Right lobe of liver (tissue), 6 donors: ENCODE measurements at regions not wholly inside any gene's neighbourhood (a gene's known extent, or its start where the extent isn't known, plus 50 kb on each side); places are given as distances from the start of the nearest gene placed in this dataset.

Experiments used
- ATAC-seq, 4 donors: fragments of 200-7000 bp; cut with Tn5 transposase; one replicate each; pipeline ENCODE4 v1.9.1; 2020; ENCODE audit warnings: mild to moderate bottlenecking in 4 of 4, moderate library complexity in 4 of 4
- DNase-seq, 3 donors: peaks; one replicate each; pipeline ENCODE4 v3.0.0-alpha.2; 2020
- H3K27ac ChIP-seq, 3 donors: fragments of 200-600 bp; one replicate each; pipeline ENCODE4 v1.8.0; 2022
- H3K27me3 ChIP-seq, 2 donors: fragments of 200-600 bp; one replicate each; pipeline ENCODE4 v1.8.0; 2022
- H3K36me3 ChIP-seq, 4 donors: fragments of 200-600 bp; sonication (generic) in 1 of 4; one replicate each; pipeline versions ENCODE4 v1.5.1 to v1.8.0; 2017 to 2022; ENCODE audit warnings: control low read depth in 1 of 4
- H3K4me1 ChIP-seq, 4 donors: fragments of 200-600 bp; sonication (generic) in 1 of 4; one replicate each; pipeline versions ENCODE4 v1.5.1 to v1.8.0; 2017 to 2022; ENCODE audit warnings: control low read depth in 1 of 4
- H3K4me3 ChIP-seq, 3 donors: fragments of 200-600 bp; one replicate each; pipeline ENCODE4 v1.8.0; 2022
- H3K9me3 ChIP-seq, 4 donors: fragments of 200-600 bp; sonication (generic) in 1 of 4; one replicate each; pipeline versions ENCODE4 v1.5.1 to v1.8.0; 2017 to 2022; ENCODE audit warnings: control low read depth in 1 of 4
- POLR2A ChIP-seq: fragments of 450-650 bp; IDR thresholded peaks from one replicate; pipeline ENCODE4 v1.6.1; 2017; ENCODE audit warnings: antibody characterized with exemption, mild to moderate bottlenecking
- WGBS: methylation state at CpG from one replicate; pipeline ENCODE4 v1.1.6; 2018; ENCODE audit warnings: low coverage, low lambda C conversion rate; ENCODE audit not compliant: insufficient coverage; ENCODE audit errors: missing lambda C conversion rate; 5-methylcytosine and 5-hydroxymethylcytosine counted together
- intact Hi-C, 2 donors: fragments of 100-400 bp; cut with DNase I; formaldehyde crosslinking; loops; one replicate each; pipeline versions ENCODE4 v1.11.2 to v1.14.1; 2022
- TF ChIP-seq, protein P1 (sequence below), 4 donors: fragments of 200-600 bp in 3 of 4; fragments of 450-650 bp in 1 of 4; IDR thresholded peaks; one replicate each; pipeline versions ENCODE4 v1.5.1 to v1.8.0; 2016 to 2022; ENCODE audit warnings: antibody characterized with exemption in 4 of 4, mild to moderate bottlenecking in 2 of 4
- donor health status: DM: no; HTN: yes; CAD: no.
- donor health status: DM: no; HTN: no; CAD: no.
- donor health status: DM: no; HTN: no; CAD: no.
- donor health status: DM: no; HTN: yes; CAD: no.
- donor health status: DM: no; HTN: yes; CAD: no.

DNA sequence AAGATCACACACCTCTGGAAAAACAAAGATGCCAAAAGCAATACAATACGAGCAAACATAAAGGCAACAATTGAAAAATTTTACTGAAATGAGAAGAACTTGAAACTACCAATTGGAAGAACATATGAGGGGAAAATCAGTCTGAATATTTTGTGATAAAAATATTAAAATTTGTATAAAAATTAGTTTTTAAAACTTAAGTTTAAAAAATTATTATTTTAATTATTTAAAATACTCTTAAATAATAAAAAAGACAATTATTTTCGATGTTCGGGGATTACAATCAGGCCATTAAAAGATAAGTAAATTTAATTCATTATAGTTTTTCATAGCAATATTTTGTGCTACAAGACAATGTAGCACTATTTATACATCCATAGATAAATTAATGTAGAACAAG lies 1239.3 kb downstream of the AMY1C start:
- H3K27ac ChIP-seq = no peak overlapping the region
- TF ChIP-seq, protein P1, sequence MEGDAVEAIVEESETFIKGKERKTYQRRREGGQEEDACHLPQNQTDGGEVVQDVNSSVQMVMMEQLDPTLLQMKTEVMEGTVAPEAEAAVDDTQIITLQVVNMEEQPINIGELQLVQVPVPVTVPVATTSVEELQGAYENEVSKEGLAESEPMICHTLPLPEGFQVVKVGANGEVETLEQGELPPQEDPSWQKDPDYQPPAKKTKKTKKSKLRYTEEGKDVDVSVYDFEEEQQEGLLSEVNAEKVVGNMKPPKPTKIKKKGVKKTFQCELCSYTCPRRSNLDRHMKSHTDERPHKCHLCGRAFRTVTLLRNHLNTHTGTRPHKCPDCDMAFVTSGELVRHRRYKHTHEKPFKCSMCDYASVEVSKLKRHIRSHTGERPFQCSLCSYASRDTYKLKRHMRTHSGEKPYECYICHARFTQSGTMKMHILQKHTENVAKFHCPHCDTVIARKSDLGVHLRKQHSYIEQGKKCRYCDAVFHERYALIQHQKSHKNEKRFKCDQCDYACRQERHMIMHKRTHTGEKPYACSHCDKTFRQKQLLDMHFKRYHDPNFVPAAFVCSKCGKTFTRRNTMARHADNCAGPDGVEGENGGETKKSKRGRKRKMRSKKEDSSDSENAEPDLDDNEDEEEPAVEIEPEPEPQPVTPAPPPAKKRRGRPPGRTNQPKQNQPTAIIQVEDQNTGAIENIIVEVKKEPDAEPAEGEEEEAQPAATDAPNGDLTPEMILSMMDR (IDR thresholded peaks at IDR 0.05) = no peak
- no peak for TF ChIP-seq POLR2A
- DNase-seq (no peak), ATAC-seq (no peak)
- no peaks in the 10 kb centered on the region for H3K4me1 ChIP-seq
- intact Hi-C loops = no loop called here
- WGBS = 64% methylated on average over 3 of the region's 3 CpGs
- H3K9me3 ChIP-seq = no peaks in the 10 kb centered on the region
- H3K4me3 ChIP-seq = no peak overlapping the region
- H3K27me3 ChIP-seq = no peaks in the 10 kb centered on the region
- H3K36me3 ChIP-seq = no peaks in the 10 kb centered on the region

DNA sequence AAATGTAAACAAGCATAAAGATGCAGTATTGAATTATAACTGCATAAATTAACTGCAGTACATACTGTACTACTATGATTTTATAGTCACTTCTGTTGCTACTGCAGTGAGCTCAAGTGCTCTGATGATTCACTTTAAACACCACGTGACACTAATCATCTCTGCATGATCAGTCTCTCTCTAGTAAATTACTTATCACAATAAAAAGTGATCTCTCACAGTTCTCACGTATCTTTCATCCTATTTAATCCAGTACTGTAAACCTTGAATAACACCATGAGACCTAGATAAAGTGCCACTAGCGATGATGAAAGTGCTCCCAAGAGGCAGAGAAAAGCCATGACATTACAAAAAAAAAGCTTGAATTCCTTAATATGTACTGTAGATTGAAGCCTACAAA lies 1242.0 kb downstream of the AMY1C start:
- Histone ChIP-seq H3K36me3 (no peaks in the 10 kb centered on the region), H3K27me3 (no peaks in the 10 kb centered on the region), H3K9me3 (no peaks in the 10 kb centered on the region), H3K4me1 (no peaks in the 10 kb centered on the region), H3K4me3 (no peak overlapping the region), H3K27ac (no peak overlapping the region)
- TF ChIP-seq, protein P1 (IDR thresholded peaks at IDR 0.05) = no peak
- no peak for TF ChIP-seq POLR2A
- intact Hi-C loops = no loop called here
- DNase-seq (no peak), ATAC-seq (no peak)
- WGBS = 38% methylated on average over 3 of the region's 3 CpGs

DNA sequence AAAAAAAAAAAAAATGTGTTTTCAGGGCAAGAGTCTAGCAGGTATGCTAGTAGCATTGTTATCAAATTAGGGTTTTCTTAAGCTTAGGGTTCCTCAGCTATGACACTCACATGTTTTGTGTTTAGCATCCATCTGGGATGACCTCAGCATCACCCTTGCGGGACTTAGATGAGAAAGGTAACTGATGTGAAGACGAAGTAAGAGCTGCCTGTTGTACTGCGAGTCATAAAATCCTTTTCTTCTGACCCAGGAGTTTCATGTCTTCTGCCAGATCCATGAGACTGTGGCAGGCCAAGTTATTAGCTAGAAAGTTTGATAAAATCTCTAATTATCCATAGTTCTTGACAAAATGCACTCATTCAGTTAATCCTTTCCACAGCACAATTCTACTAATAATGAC lies 1251.1 kb downstream of the AMY1C start:
- no peak for ATAC-seq
- intact Hi-C loops = no loop called here
- Histone ChIP-seq H3K27ac (no peak overlapping the region), H3K36me3 (no peaks in the 10 kb centered on the region), H3K27me3 (no peaks in the 10 kb centered on the region), H3K4me1 (no peaks in the 10 kb centered on the region), H3K4me3 (no peak overlapping the region), H3K9me3 (no peaks in the 10 kb centered on the region)
- DNase-seq = no peak
- 44% methylated on average over 3 of the region's 3 CpGs for WGBS
- TF ChIP-seq, protein P1 (IDR thresholded peaks at IDR 0.05) = no peak

DNA sequence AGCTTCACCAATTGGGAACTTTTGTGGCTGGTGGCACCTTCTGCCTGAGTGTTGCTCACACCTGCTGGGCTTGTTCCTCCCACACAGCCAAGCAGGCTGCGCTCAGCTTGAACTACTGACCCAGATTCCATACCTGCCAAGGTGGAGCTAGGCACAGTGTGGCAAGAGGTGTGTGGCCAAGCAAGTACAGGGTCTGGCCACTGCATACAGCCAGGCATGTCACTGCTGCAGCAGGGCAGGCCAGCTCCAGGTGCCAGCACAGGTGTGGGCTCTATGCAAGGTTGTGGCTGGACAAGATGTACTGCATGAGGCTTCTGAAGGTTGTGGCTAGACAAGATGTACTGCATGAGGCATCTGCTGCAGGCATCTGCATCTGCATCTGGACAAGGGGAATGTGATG lies 1254.8 kb downstream of the AMY1C start:
- intact Hi-C loops = no loop called here
- Histone ChIP-seq H3K27me3 (no peaks in the 10 kb centered on the region), H3K9me3 (no peaks in the 10 kb centered on the region), H3K4me1 (no peaks in the 10 kb centered on the region), H3K36me3 (no peaks in the 10 kb centered on the region), H3K4me3 (no peak overlapping the region), H3K27ac (no peak overlapping the region)
- ATAC-seq (peak in 1 of 4 donors; percentile 19), DNase-seq (no peak)
- no peak for TF ChIP-seq POLR2A
- TF ChIP-seq, protein P1 (IDR thresholded peaks at IDR 0.05) = no peak
- no CpG with 5 or more reads among the region's 1 CpG for WGBS

GRCh38 chr1:105005594-105006195 lies 1256.0 kb downstream of the AMY1C start:
- no peaks in the 10 kb centered on the region for H3K9me3 ChIP-seq
- intact Hi-C loops = no loop called here
- 60% methylated on average over 1 of the region's 7 CpGs for WGBS
- TF ChIP-seq, protein P1 (IDR thresholded peaks at IDR 0.05) = no peak
- TF ChIP-seq POLR2A = no peak
- H3K27me3 ChIP-seq = no peaks in the 10 kb centered on the region
- no peaks in the 10 kb centered on the region for H3K4me1 ChIP-seq
- DNase-seq (no peak), ATAC-seq (no peak)
- H3K4me3 ChIP-seq = no peak overlapping the region
- no peak overlapping the region for H3K27ac ChIP-seq
- H3K36me3 ChIP-seq = no peaks in the 10 kb centered on the region
